ENCODE measurements at regions not wholly inside any gene's neighbourhood (a gene's known extent, or its start where the extent isn't known, plus 50 kb on each side); places are given as distances from the start of the nearest gene placed in this dataset.

GRCh38 chr13:57224414-57224813 is 57.4 kb downstream of the PRR20E start:
- TF ChIP-seq CTCF (conservative IDR thresholded peaks at IDR 0.05 in 1 of 2, IDR thresholded peaks at IDR 0.05 in 1 of 2; ENCODE audit: low read depth in 1 of 2, low read length in 2 of 2) = no peak
- TF ChIP-seq EZH2 (IDR thresholded peaks at IDR 0.05; ENCODE audit: low read length, missing control alignments) = no peak
- no peak for DNase-seq (ENCODE audit: low read depth in 2 of 2)
- Histone ChIP-seq H3K4me3 (replicated peaks in 1 of 4; ENCODE audit: control extremely low read depth in 1 of 4, insufficient read depth in 1 of 4, low read depth in 3 of 4, low read length in 4 of 4) (no peak overlapping the region), H4K20me1 (ENCODE audit: control insufficient read depth, extremely low read depth, insufficient read depth, low read length) (no peaks in the 10 kb centered on the region), H3K9ac (ENCODE audit: insufficient read depth, low read length) (no peak overlapping the region), H3K4me1 (ENCODE audit: control insufficient read depth, extremely low read depth, insufficient read depth, low read length) (no peaks in the 10 kb centered on the region), H2AFZ (ENCODE audit: low read length) (no peak overlapping the region), H3K27me3 (ENCODE audit: control insufficient read depth, insufficient read depth, low read length) (no peaks in the 10 kb centered on the region), H3K36me3 (ENCODE audit: control insufficient read depth, insufficient read depth, low read length) (no peaks in the 10 kb centered on the region), H3K4me2 (ENCODE audit: extremely low read depth, insufficient read depth, low read length) (no peak overlapping the region), H3K79me2 (ENCODE audit: control insufficient read depth, insufficient read depth, low read length) (no peaks in the 10 kb centered on the region), H3K27ac (ENCODE audit: insufficient read depth, low read length) (no peak overlapping the region), H3K9me3 (ENCODE audit: control insufficient read depth, insufficient read depth, low read depth, low read length) (no peaks in the 10 kb centered on the region)

- TF ChIP-seq CTCF (conservative IDR thresholded peaks at IDR 0.05 in 1 of 2, IDR thresholded peaks at IDR 0.05 in 1 of 2; ENCODE audit: low read depth in 1 of 2, low read length in 2 of 2) (no peak), EZH2 (IDR thresholded peaks at IDR 0.05; ENCODE audit: low read length, missing control alignments) (no peak)
Observed at GRCh38 chr13:57250472-57250871, 83.5 kb downstream of the PRR20E start.

GRCh38 chr13:57253551-57253950 is 86.6 kb downstream of the PRR20E start:
- TF ChIP-seq CTCF (conservative IDR thresholded peaks at IDR 0.05 in 1 of 2, IDR thresholded peaks at IDR 0.05 in 1 of 2; ENCODE audit: low read depth in 1 of 2, low read length in 2 of 2) = no peak
- no peak for TF ChIP-seq EZH2 (IDR thresholded peaks at IDR 0.05; ENCODE audit: low read length, missing control alignments)
- no peak for DNase-seq (ENCODE audit: low read depth in 2 of 2)
- no peaks in the 10 kb centered on the region for H3K4me1 ChIP-seq (ENCODE audit: control insufficient read depth, extremely low read depth, insufficient read depth, low read length)
- H3K79me2 ChIP-seq (ENCODE audit: control insufficient read depth, insufficient read depth, low read length) = no peaks in the 10 kb centered on the region
- H3K9ac ChIP-seq (ENCODE audit: insufficient read depth, low read length) = no peak overlapping the region
- H3K27ac ChIP-seq (ENCODE audit: insufficient read depth, low read length) = no peak overlapping the region
- no peak overlapping the region for H3K4me2 ChIP-seq (ENCODE audit: extremely low read depth, insufficient read depth, low read length)
- H2AFZ ChIP-seq (ENCODE audit: low read length) = no peak overlapping the region
- H3K4me3 ChIP-seq (replicated peaks in 1 of 4; ENCODE audit: control extremely low read depth in 1 of 4, insufficient read depth in 1 of 4, low read depth in 3 of 4, low read length in 4 of 4) = no peak overlapping the region
- H3K36me3 ChIP-seq (ENCODE audit: control insufficient read depth, insufficient read depth, low read length) = no peaks in the 10 kb centered on the region
- H3K27me3 ChIP-seq (ENCODE audit: control insufficient read depth, insufficient read depth, low read length) = no peaks in the 10 kb centered on the region
- no peaks in the 10 kb centered on the region for H4K20me1 ChIP-seq (ENCODE audit: control insufficient read depth, extremely low read depth, insufficient read depth, low read length)
- no peaks in the 10 kb centered on the region for H3K9me3 ChIP-seq (ENCODE audit: control insufficient read depth, insufficient read depth, low read depth, low read length)

More at GRCh38 chr13:57250472-57250871, 83.5 kb downstream of the PRR20E start:
- Histone ChIP-seq H3K4me1 (ENCODE audit: control insufficient read depth, extremely low read depth, insufficient read depth, low read length) (no peaks in the 10 kb centered on the region), H3K79me2 (ENCODE audit: control insufficient read depth, insufficient read depth, low read length) (no peaks in the 10 kb centered on the region), H3K4me2 (ENCODE audit: extremely low read depth, insufficient read depth, low read length) (no peak overlapping the region), H3K9me3 (ENCODE audit: control insufficient read depth, insufficient read depth, low read depth, low read length) (no peaks in the 10 kb centered on the region), H2AFZ (ENCODE audit: low read length) (no peak overlapping the region), H3K27ac (ENCODE audit: insufficient read depth, low read length) (no peak overlapping the region), H3K36me3 (ENCODE audit: control insufficient read depth, insufficient read depth, low read length) (no peaks in the 10 kb centered on the region), H3K27me3 (ENCODE audit: control insufficient read depth, insufficient read depth, low read length) (no peaks in the 10 kb centered on the region), H4K20me1 (ENCODE audit: control insufficient read depth, extremely low read depth, insufficient read depth, low read length) (no peaks in the 10 kb centered on the region), H3K9ac (ENCODE audit: insufficient read depth, low read length) (no peak overlapping the region), H3K4me3 (replicated peaks in 1 of 4; ENCODE audit: control extremely low read depth in 1 of 4, insufficient read depth in 1 of 4, low read depth in 3 of 4, low read length in 4 of 4) (no peak overlapping the region)
- DNase-seq (ENCODE audit: low read depth in 2 of 2) = no peak
